B cell (primary cell): ENCODE measurements at regions not wholly inside any gene's neighbourhood (a gene's known extent, or its start where the extent isn't known, plus 50 kb on each side); places are given as distances from the start of the nearest gene placed in this dataset.

Experiments used
- ATAC-seq: fragments of 200-7000 bp; cut with Tn5 transposase; one replicate; pipeline ENCODE4 v1.10.0; 2021; ENCODE audit warnings: low read depth, mild to moderate bottlenecking, moderate number of reproducible peaks, moderate library complexity
- CTCF ChIA-PET: fragments of 350-600 bp; sonication (Branson Sonifier 250); formaldehyde crosslinking; loops from one replicate; lab custom pipeline; 2021; ENCODE audit warnings: antibody characterized with exemption, inconsistent platforms; lab: Charles Lee
- POLR2A ChIA-PET: fragments of 350-600 bp; sonication (Branson Sonifier 250); formaldehyde crosslinking; loops from one replicate; lab custom pipeline; 2021; ENCODE audit warnings: antibody characterized with exemption; lab: Charles Lee
- DNase-seq: peaks from one replicate; pipeline ENCODE4 v3.0.0; 2013
- H2AFZ ChIP-seq: 2 replicates; pipeline ENCODE4 v1.6.1; 2012; ENCODE audit warnings: mild to moderate bottlenecking, low read depth, low read length; ENCODE audit not compliant: insufficient read depth, poor library complexity, severe bottlenecking
- H3K27ac ChIP-seq, 2 donors: 1 replicate in 1 of 2; 2 replicates in 1 of 2; pipeline ENCODE4 v1.5.1; 2012 to 2013; ENCODE audit warnings: low read length in 2 of 2, mild to moderate bottlenecking in 2 of 2, moderate library complexity in 1 of 2
- H3K27me3 ChIP-seq, 4 experiments: fragments of 200-600 bp in 1 of 4; sonication (generic) in 1 of 4; replicated peaks in 1 of 4; 1 replicate in 2 of 4; 2 replicates in 2 of 4; pipeline versions ENCODE4 v1.6.1 to v1.7.0; 2013 to 2016; ENCODE audit warnings: low read length in 3 of 4, mild to moderate bottlenecking in 2 of 4, mixed read lengths in 1 of 4, moderate library complexity in 1 of 4; ENCODE audit not compliant: insufficient read depth in 4 of 4, control insufficient read depth in 3 of 4; ENCODE audit errors: control extremely low read depth in 1 of 4
- H3K36me3 ChIP-seq, 2 experiments: replicated peaks in 1 of 2; 1 replicate in 1 of 2; 2 replicates in 1 of 2; pipeline versions ENCODE4 v1.6.1 to v1.7.1; 2013; ENCODE audit warnings: low read length in 1 of 2; ENCODE audit not compliant: insufficient read depth in 2 of 2, control insufficient read depth in 1 of 2; ENCODE audit errors: control extremely low read depth in 1 of 2, extremely low read depth in 1 of 2
- H3K4me1 ChIP-seq, 2 donors: fragments of 200-600 bp in 1 of 2; sonication (generic) in 1 of 2; 1 replicate in 1 of 2; 2 replicates in 1 of 2; pipeline versions ENCODE4 v1.5.1 to v1.6.1; 2013 to 2017; ENCODE audit warnings: low read length in 2 of 2; ENCODE audit not compliant: control insufficient read depth in 2 of 2, insufficient read depth in 2 of 2
- H3K4me2 ChIP-seq: replicated peaks from 2 replicates; pipeline ENCODE3; 2012; ENCODE audit warnings: mild to moderate bottlenecking, low read depth, low read length; ENCODE audit not compliant: poor library complexity, severe bottlenecking
- H3K4me3 ChIP-seq, 5 experiments: fragments of 200-600 bp in 1 of 5; sonication (generic) in 1 of 5; 1 replicate in 3 of 5; 2 replicates in 2 of 5; pipeline versions ENCODE4 v1.5.1 to v1.7.0; 2011 to 2016; ENCODE audit warnings: low read length in 4 of 5, mild to moderate bottlenecking in 4 of 5, low read depth in 2 of 5, control low read depth in 1 of 5, moderate library complexity in 1 of 5; ENCODE audit not compliant: insufficient read depth in 1 of 5; ENCODE audit errors: control extremely low read depth in 1 of 5, extremely low read depth in 1 of 5
- H3K79me2 ChIP-seq: fragments of 200-600 bp; sonication (generic); one replicate; pipeline ENCODE4 v1.6.0; 2016; ENCODE audit warnings: low read length; ENCODE audit not compliant: control insufficient read depth, insufficient read depth
- H3K9ac ChIP-seq: fragments of 200-600 bp; sonication (generic); 2 replicates; pipeline ENCODE4 v1.6.1; 2017; ENCODE audit warnings: mild to moderate bottlenecking, low read length, moderate library complexity
- H3K9me3 ChIP-seq, 3 donors: one replicate each; pipeline versions ENCODE4 v1.6.1 to v1.7.1; 2013; ENCODE audit warnings: low read length in 2 of 3; ENCODE audit not compliant: control insufficient read depth in 2 of 3, insufficient read depth in 1 of 3; ENCODE audit errors: control extremely low read depth in 1 of 3
- H4K20me1 ChIP-seq: 2 replicates; pipeline ENCODE4 v1.6.0; 2012; ENCODE audit warnings: mild to moderate bottlenecking, low read length; ENCODE audit not compliant: insufficient read depth, control insufficient read depth, poor library complexity, severe bottlenecking
- H3K27ac Mint-ChIP-seq: one replicate; pipeline ENCODE4 v1.8.0; 2021; ENCODE audit warnings: mixed read lengths
- H3K27me3 Mint-ChIP-seq: one replicate; pipeline ENCODE4 v1.8.0; 2021; ENCODE audit warnings: mixed read lengths
- H3K4me1 Mint-ChIP-seq: one replicate; pipeline ENCODE4 v1.8.0; 2021; ENCODE audit warnings: mixed read lengths
- H3K4me3 Mint-ChIP-seq: one replicate; pipeline ENCODE4 v1.8.0; 2021; ENCODE audit warnings: mixed read lengths
- H3K9me3 Mint-ChIP-seq: one replicate; pipeline ENCODE4 v1.8.0; 2022; ENCODE audit warnings: mixed read lengths; ENCODE audit not compliant: insufficient read depth
- CTCF ChIP-seq: fragments of 200-600 bp; IDR thresholded peaks from one replicate; pipeline ENCODE4 v1.8.0; 2022; ENCODE audit warnings: antibody characterized with exemption, mild to moderate bottlenecking
- EZH2 ChIP-seq: IDR thresholded peaks from 2 replicates; pipeline ENCODE4 v1.6.1; 2012; ENCODE audit warnings: borderline replicate concordance, low read depth, mild to moderate bottlenecking, moderate library complexity, low read length; ENCODE audit not compliant: insufficient read depth, poor library complexity, severe bottlenecking
- WGBS: methylation state at CpG from one replicate; pipeline ENCODE4 v1.1.5; 2013; ENCODE audit warnings: missing lambda C conversion rate; ENCODE audit not compliant: insufficient coverage; 5-methylcytosine and 5-hydroxymethylcytosine counted together
- intact Hi-C: fragments of 100-400 bp; cut with micrococcal nuclease; formaldehyde crosslinking; loops from one replicate; pipeline ENCODE4 v1.10.0; 2022

- Mint-ChIP-seq H3K4me3 (no peak overlapping the region), H3K27me3 (peaks cover 8% of the 10 kb centered on the region), H3K4me1 (peaks cover 10% of the 10 kb centered on the region), H3K9me3 (no peaks in the 10 kb centered on the region), H3K27ac (no peak overlapping the region)
- no peak for DNase-seq
- TF ChIP-seq CTCF (no peak), EZH2 (no peak)
- no peak overlapping the region for H2AFZ ChIP-seq
- H3K27me3 ChIP-seq: no peaks in the 10 kb centered on the region
- no peaks in the 10 kb centered on the region for H3K9me3 ChIP-seq
- H3K79me2 ChIP-seq: no peaks in the 10 kb centered on the region
- no peak overlapping the region for H3K9ac ChIP-seq
- H3K4me1 ChIP-seq: peaks cover 5 to 7% of the 10 kb centered on the region in 2 donors
- POLR2A ChIA-PET: no interaction called here
- intact Hi-C loops: no loop called here
- ATAC-seq: no peak
- H3K36me3 ChIP-seq: no peaks in the 10 kb centered on the region
- H3K4me3 ChIP-seq: no peak overlapping the region
- H3K27ac ChIP-seq: no peak overlapping the region
- CTCF ChIA-PET: no interaction called here
- H3K4me2 ChIP-seq: no peak overlapping the region
- WGBS: 83% methylated on average over 1 of the region's 2 CpGs
- no peaks in the 10 kb centered on the region for H4K20me1 ChIP-seq
Observed at GRCh38 chr3:144273601-144274000, 302.0 kb downstream of the DIPK2A start.

- H3K27me3 Mint-ChIP-seq: peaks cover 8% of the 10 kb centered on the region
- H3K9me3 Mint-ChIP-seq: no peaks in the 10 kb centered on the region
- peaks cover 4% of the 10 kb centered on the region in 2 donors for H3K4me1 ChIP-seq
- no peak for DNase-seq
- no peak overlapping the region for H3K27ac Mint-ChIP-seq
- ChIA-PET CTCF (no interaction called here), POLR2A (no interaction called here)
- H3K9me3 ChIP-seq: no peaks in the 10 kb centered on the region
- no peaks in the 10 kb centered on the region for H4K20me1 ChIP-seq
- H3K79me2 ChIP-seq: no peaks in the 10 kb centered on the region
- H3K27me3 ChIP-seq: no peaks in the 10 kb centered on the region
- TF ChIP-seq EZH2 (no peak), CTCF (no peak)
- no peak overlapping the region for H3K4me3 Mint-ChIP-seq
- intact Hi-C loops: no loop called here
- H3K4me1 Mint-ChIP-seq: peaks cover 7% of the 10 kb centered on the region
- no peak overlapping the region for H3K4me3 ChIP-seq
- H3K4me2 ChIP-seq: no peak overlapping the region
- no peak overlapping the region for H3K9ac ChIP-seq
- H3K27ac ChIP-seq: no peak overlapping the region
- H3K36me3 ChIP-seq: no peaks in the 10 kb centered on the region
- no peak for ATAC-seq
- H2AFZ ChIP-seq: no peak overlapping the region
Observed at GRCh38 chr3:144275005-144275404, 303.4 kb downstream of the DIPK2A start.
